ENCODE measurements at regions not wholly inside any gene's neighbourhood (a gene's known extent, or its start where the extent isn't known, plus 50 kb on each side); places are given as distances from the start of the nearest gene placed in this dataset.

- peaks cover 2% of the 10 kb centered on the region for H3K4me1 Mint-ChIP-seq (ENCODE audit: low read depth)
- H3K27me3 Mint-ChIP-seq, result no peaks in the 10 kb centered on the region
- no peaks in the 10 kb centered on the region for H3K36me3 Mint-ChIP-seq
- no peak overlapping the region for H3K27ac Mint-ChIP-seq
- H3K4me3 Mint-ChIP-seq, result no peak overlapping the region
- H3K9me3 Mint-ChIP-seq (ENCODE audit: low read depth), result no peaks in the 10 kb centered on the region
These were observed 1554.0 kb downstream of the KCNT2 start for GRCh38 chr1:195054217-195054687.

- Mint-ChIP-seq H3K4me1 (ENCODE audit: low read depth) (peaks cover 2% of the 10 kb centered on the region), H3K27ac (no peak overlapping the region), H3K27me3 (no peaks in the 10 kb centered on the region), H3K9me3 (ENCODE audit: low read depth) (no peaks in the 10 kb centered on the region), H3K4me3 (no peak overlapping the region), H3K36me3 (no peaks in the 10 kb centered on the region)
These were observed 1554.8 kb downstream of the KCNT2 start for GRCh38 chr1:195053478-195053877.

- Mint-ChIP-seq H3K9me3 (ENCODE audit: low read depth) (no peaks in the 10 kb centered on the region), H3K4me3 (no peak overlapping the region), H3K27ac (no peak overlapping the region), H3K36me3 (no peaks in the 10 kb centered on the region), H3K4me1 (ENCODE audit: low read depth) (no peaks in the 10 kb centered on the region), H3K27me3 (no peaks in the 10 kb centered on the region)
These were observed 1560.5 kb downstream of the KCNT2 start for GRCh38 chr1:195047772-195048171.

- Mint-ChIP-seq H3K27ac (no peak overlapping the region), H3K36me3 (no peaks in the 10 kb centered on the region), H3K27me3 (no peaks in the 10 kb centered on the region), H3K4me3 (no peak overlapping the region), H3K9me3 (ENCODE audit: low read depth) (no peaks in the 10 kb centered on the region), H3K4me1 (ENCODE audit: low read depth) (no peaks in the 10 kb centered on the region)
These were observed 1563.2 kb downstream of the KCNT2 start for GRCh38 chr1:195045072-195045471.

- no peaks in the 10 kb centered on the region for H3K4me1 Mint-ChIP-seq (ENCODE audit: low read depth)
- H3K27ac Mint-ChIP-seq, result no peak overlapping the region
- H3K36me3 Mint-ChIP-seq, result no peaks in the 10 kb centered on the region
- H3K27me3 Mint-ChIP-seq, result no peaks in the 10 kb centered on the region
- H3K4me3 Mint-ChIP-seq, result no peak overlapping the region
- peaks cover 9% of the 10 kb centered on the region for H3K9me3 Mint-ChIP-seq (ENCODE audit: low read depth)
These were observed 1577.4 kb downstream of the KCNT2 start for GRCh38 chr1:195030793-195031192.

GRCh38 chr1:195026792-195027191 lies 1581.4 kb downstream of the KCNT2 start:
- H3K4me3 Mint-ChIP-seq, result no peak overlapping the region
- no peaks in the 10 kb centered on the region for H3K27me3 Mint-ChIP-seq
- H3K36me3 Mint-ChIP-seq, result no peaks in the 10 kb centered on the region
- no peaks in the 10 kb centered on the region for H3K4me1 Mint-ChIP-seq (ENCODE audit: low read depth)
- no peak overlapping the region for H3K27ac Mint-ChIP-seq
- H3K9me3 Mint-ChIP-seq (ENCODE audit: low read depth), result no peaks in the 10 kb centered on the region

- Mint-ChIP-seq H3K36me3 (no peaks in the 10 kb centered on the region), H3K27ac (no peak overlapping the region), H3K4me1 (ENCODE audit: low read depth) (no peaks in the 10 kb centered on the region), H3K27me3 (no peaks in the 10 kb centered on the region), H3K9me3 (ENCODE audit: low read depth) (no peaks in the 10 kb centered on the region), H3K4me3 (no peak overlapping the region)
These were observed 1588.9 kb downstream of the KCNT2 start for GRCh38 chr1:195019385-195019784.

GRCh38 chr1:195012995-195013394 lies 1595.2 kb downstream of the KCNT2 start:
- Mint-ChIP-seq H3K27ac (no peak overlapping the region), H3K4me1 (ENCODE audit: low read depth) (no peaks in the 10 kb centered on the region), H3K9me3 (ENCODE audit: low read depth) (no peaks in the 10 kb centered on the region)

GRCh38 chr1:195005338-195005737 lies 1602.9 kb downstream of the KCNT2 start:
- no peaks in the 10 kb centered on the region for H3K9me3 Mint-ChIP-seq (ENCODE audit: low read depth)
- H3K4me3 Mint-ChIP-seq, result no peak overlapping the region
- H3K36me3 Mint-ChIP-seq, result no peaks in the 10 kb centered on the region
- no peaks in the 10 kb centered on the region for H3K27me3 Mint-ChIP-seq
- no peaks in the 10 kb centered on the region for H3K4me1 Mint-ChIP-seq (ENCODE audit: low read depth)
- H3K27ac Mint-ChIP-seq, result no peak overlapping the region

More at GRCh38 chr1:195012995-195013394, 1595.2 kb downstream of the KCNT2 start:
- Mint-ChIP-seq H3K36me3 (no peaks in the 10 kb centered on the region), H3K4me3 (no peak overlapping the region), H3K27me3 (no peaks in the 10 kb centered on the region)

- Mint-ChIP-seq H3K27ac (no peak overlapping the region), H3K4me1 (ENCODE audit: low read depth) (no peaks in the 10 kb centered on the region)
These were observed 1617.8 kb downstream of the KCNT2 start for GRCh38 chr1:194990483-194990882.

GRCh38 chr1:194975913-194976312 lies 1632.3 kb downstream of the KCNT2 start:
- H3K36me3 Mint-ChIP-seq, result no peaks in the 10 kb centered on the region
- no peaks in the 10 kb centered on the region for H3K9me3 Mint-ChIP-seq (ENCODE audit: low read depth)

More at GRCh38 chr1:194990483-194990882, 1617.8 kb downstream of the KCNT2 start:
- Mint-ChIP-seq H3K9me3 (ENCODE audit: low read depth) (no peaks in the 10 kb centered on the region), H3K27me3 (no peaks in the 10 kb centered on the region), H3K36me3 (no peaks in the 10 kb centered on the region), H3K4me3 (no peak overlapping the region)

GRCh38 chr1:194968916-194969315 lies 1639.3 kb downstream of the KCNT2 start:
- no peak overlapping the region for H3K4me3 Mint-ChIP-seq
- H3K9me3 Mint-ChIP-seq (ENCODE audit: low read depth), result peaks cover 5% of the 10 kb centered on the region
- no peaks in the 10 kb centered on the region for H3K4me1 Mint-ChIP-seq (ENCODE audit: low read depth)
- no peaks in the 10 kb centered on the region for H3K36me3 Mint-ChIP-seq
- no peaks in the 10 kb centered on the region for H3K27me3 Mint-ChIP-seq
- H3K27ac Mint-ChIP-seq, result no peak overlapping the region

More at GRCh38 chr1:194975913-194976312, 1632.3 kb downstream of the KCNT2 start:
- no peaks in the 10 kb centered on the region for H3K4me1 Mint-ChIP-seq (ENCODE audit: low read depth)
- H3K4me3 Mint-ChIP-seq, result no peak overlapping the region
- no peak overlapping the region for H3K27ac Mint-ChIP-seq
- H3K27me3 Mint-ChIP-seq, result no peaks in the 10 kb centered on the region

GRCh38 chr1:194959795-194960194 lies 1648.4 kb downstream of the KCNT2 start:
- Mint-ChIP-seq H3K27me3 (no peaks in the 10 kb centered on the region), H3K9me3 (ENCODE audit: low read depth) (no peaks in the 10 kb centered on the region), H3K36me3 (no peaks in the 10 kb centered on the region), H3K4me3 (no peak overlapping the region), H3K27ac (no peak overlapping the region), H3K4me1 (ENCODE audit: low read depth) (no peaks in the 10 kb centered on the region)

GRCh38 chr1:194952171-194952570 lies 1656.1 kb downstream of the KCNT2 start:
- no peaks in the 10 kb centered on the region for H3K4me1 Mint-ChIP-seq (ENCODE audit: low read depth)
- H3K27me3 Mint-ChIP-seq, result no peaks in the 10 kb centered on the region
- H3K36me3 Mint-ChIP-seq, result no peaks in the 10 kb centered on the region
- H3K9me3 Mint-ChIP-seq (ENCODE audit: low read depth), result no peaks in the 10 kb centered on the region
- no peak overlapping the region for H3K4me3 Mint-ChIP-seq
- no peak overlapping the region for H3K27ac Mint-ChIP-seq

- Mint-ChIP-seq H3K27ac (no peak overlapping the region), H3K27me3 (no peaks in the 10 kb centered on the region), H3K9me3 (ENCODE audit: low read depth) (peaks cover 1% of the 10 kb centered on the region), H3K4me3 (no peak overlapping the region), H3K36me3 (no peaks in the 10 kb centered on the region), H3K4me1 (ENCODE audit: low read depth) (no peaks in the 10 kb centered on the region)
These were observed 1657.7 kb downstream of the KCNT2 start for GRCh38 chr1:194950584-194950983.

GRCh38 chr1:194940336-194941030 lies 1667.8 kb downstream of the KCNT2 start:
- Mint-ChIP-seq H3K9me3 (ENCODE audit: low read depth) (peaks cover 16% of the 10 kb centered on the region), H3K27ac (no peak overlapping the region), H3K36me3 (no peaks in the 10 kb centered on the region), H3K4me1 (ENCODE audit: low read depth) (no peaks in the 10 kb centered on the region), H3K4me3 (no peak overlapping the region), H3K27me3 (no peaks in the 10 kb centered on the region)

Measured in activated naive CD8-positive, alpha-beta T cell (primary cell).